ENCODE measurements at regions not wholly inside any gene's neighbourhood (a gene's known extent, or its start where the extent isn't known, plus 50 kb on each side); places are given as distances from the start of the nearest gene placed in this dataset.

DNA sequence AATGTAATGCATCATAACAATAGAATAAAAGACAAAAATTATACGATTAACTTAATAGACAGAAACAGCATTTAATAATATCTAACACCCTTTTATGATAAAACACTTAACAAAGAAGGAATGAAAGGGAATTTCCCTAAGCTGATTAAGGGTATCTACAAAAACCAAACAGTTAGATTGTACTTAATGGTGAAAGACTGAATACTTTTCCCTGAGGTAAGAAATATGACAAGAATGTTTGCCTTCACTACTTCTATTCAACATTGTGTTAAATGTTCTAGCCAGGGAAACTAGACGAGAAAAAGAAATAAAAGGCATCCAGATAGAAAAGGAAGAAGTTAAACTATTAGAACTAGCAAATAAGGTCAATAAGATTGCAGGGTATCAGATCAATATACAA is 276.9 kb downstream of the BAMBI start:
- H3K4me1 ChIP-seq = no peaks in the 10 kb centered on the region
- no peak for ATAC-seq
- DNase-seq = no peak
- intact Hi-C loops (cut with DNase I) = no loop called here
- no peak overlapping the region for H3K27ac ChIP-seq
- H3K4me3 ChIP-seq = no peak overlapping the region
- peaks cover 0 to 4% (median 0%) of the 10 kb centered on the region in 9 donors for H3K27me3 ChIP-seq
- no peaks in the 10 kb centered on the region for H3K36me3 ChIP-seq
- TF ChIP-seq, protein P1, sequence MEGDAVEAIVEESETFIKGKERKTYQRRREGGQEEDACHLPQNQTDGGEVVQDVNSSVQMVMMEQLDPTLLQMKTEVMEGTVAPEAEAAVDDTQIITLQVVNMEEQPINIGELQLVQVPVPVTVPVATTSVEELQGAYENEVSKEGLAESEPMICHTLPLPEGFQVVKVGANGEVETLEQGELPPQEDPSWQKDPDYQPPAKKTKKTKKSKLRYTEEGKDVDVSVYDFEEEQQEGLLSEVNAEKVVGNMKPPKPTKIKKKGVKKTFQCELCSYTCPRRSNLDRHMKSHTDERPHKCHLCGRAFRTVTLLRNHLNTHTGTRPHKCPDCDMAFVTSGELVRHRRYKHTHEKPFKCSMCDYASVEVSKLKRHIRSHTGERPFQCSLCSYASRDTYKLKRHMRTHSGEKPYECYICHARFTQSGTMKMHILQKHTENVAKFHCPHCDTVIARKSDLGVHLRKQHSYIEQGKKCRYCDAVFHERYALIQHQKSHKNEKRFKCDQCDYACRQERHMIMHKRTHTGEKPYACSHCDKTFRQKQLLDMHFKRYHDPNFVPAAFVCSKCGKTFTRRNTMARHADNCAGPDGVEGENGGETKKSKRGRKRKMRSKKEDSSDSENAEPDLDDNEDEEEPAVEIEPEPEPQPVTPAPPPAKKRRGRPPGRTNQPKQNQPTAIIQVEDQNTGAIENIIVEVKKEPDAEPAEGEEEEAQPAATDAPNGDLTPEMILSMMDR (IDR thresholded peaks at IDR 0.05) = no peak
- no peak for TF ChIP-seq POLR2A (IDR thresholded peaks at IDR 0.05)
- WGBS, 4 donors = 65 to 75% (median 73%) methylated on average over 2 of the region's 2 CpGs
- H3K9me3 ChIP-seq = peaks cover 0 to 15% (median 0%) of the 10 kb centered on the region in 12 donors

DNA sequence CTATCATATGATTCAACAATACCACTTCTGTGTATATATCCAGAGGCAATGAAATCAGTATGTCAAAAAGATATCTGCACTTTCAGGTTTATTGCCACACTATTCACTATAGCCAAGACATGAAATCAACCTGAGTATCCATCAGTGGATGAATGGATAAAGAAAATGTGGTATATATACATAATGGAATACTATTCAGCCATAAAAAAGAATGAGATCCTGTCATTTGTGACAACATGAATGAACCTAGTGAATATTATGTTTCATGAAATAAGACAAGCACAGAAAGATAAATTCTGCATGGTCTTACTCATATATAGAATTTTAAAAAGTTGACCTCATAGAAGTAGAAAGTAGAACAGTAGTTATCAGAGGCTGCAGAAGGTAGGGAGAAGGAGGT is 281.1 kb downstream of the BAMBI start:
- no peak for TF ChIP-seq POLR2A (IDR thresholded peaks at IDR 0.05)
- TF ChIP-seq, protein P1 (IDR thresholded peaks at IDR 0.05) = no peak
- no peak overlapping the region for H3K27ac ChIP-seq

DNA sequence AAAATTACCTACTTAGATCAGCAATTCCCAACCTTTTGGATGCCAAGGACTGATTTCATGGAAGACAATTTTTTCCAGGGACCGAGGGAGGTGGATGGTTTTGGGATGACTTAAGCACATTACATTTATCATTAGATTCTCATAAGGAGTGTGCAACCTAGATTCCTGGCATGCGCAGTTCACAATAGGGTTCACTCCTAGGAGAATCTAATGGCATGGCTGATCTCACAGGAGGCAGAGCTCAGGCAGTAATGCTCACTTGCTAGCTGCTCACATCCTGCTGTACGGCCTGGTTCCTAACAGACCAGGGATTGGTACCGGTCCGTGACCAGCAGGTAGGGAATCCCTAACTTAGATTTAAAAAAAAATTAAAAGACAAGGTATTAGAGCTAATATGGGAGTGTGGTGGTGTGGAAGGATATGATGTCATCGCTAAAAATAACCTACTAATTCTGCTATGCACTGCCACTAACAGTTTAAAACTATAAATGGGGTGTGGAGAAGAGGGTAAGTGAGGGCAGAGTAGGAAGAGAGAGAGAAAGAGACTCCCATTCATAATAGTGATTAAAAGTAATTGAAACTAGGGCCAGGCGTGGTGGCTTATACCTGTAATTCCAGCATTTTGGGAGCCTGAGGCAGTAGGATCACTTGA is 282.7 kb downstream of the BAMBI start:
- peak overlapping the region in 6 of 12 donors; percentile 6 to 62 (median 51) for H3K27ac ChIP-seq
- intact Hi-C loops (cut with DNase I) = no loop called here
- peaks cover 0 to 6% (median 0%) of the 10 kb centered on the region in 12 donors for H3K4me1 ChIP-seq
- H3K9me3 ChIP-seq = peaks cover 0 to 24% (median 2%) of the 10 kb centered on the region in 12 donors
- TF ChIP-seq, protein P1 (IDR thresholded peaks at IDR 0.05) = no peak
- no peak for TF ChIP-seq POLR2A (IDR thresholded peaks at IDR 0.05)
- H3K36me3 ChIP-seq = no peaks in the 10 kb centered on the region
- no peaks in the 10 kb centered on the region for H3K27me3 ChIP-seq
- DNase-seq = no peak
- H3K4me3 ChIP-seq = no peak overlapping the region
- 55 to 60% (median 58%) methylated on average over 7 of the region's 7 CpGs for WGBS, 4 donors
- ATAC-seq = peak; percentile 61 to 95 (median 88)

More for the DNA sequence above, 281.1 kb downstream of the BAMBI start:
- Histone ChIP-seq H3K9me3 (peaks cover 0 to 17% (median 0%) of the 10 kb centered on the region in 12 donors), H3K27me3 (no peaks in the 10 kb centered on the region), H3K36me3 (no peaks in the 10 kb centered on the region), H3K4me3 (no peak overlapping the region), H3K4me1 (peaks cover 0 to 6% (median 0%) of the 10 kb centered on the region in 12 donors)
- no peak for DNase-seq
- ATAC-seq = no peak
- intact Hi-C loops (cut with DNase I) = no loop called here

DNA sequence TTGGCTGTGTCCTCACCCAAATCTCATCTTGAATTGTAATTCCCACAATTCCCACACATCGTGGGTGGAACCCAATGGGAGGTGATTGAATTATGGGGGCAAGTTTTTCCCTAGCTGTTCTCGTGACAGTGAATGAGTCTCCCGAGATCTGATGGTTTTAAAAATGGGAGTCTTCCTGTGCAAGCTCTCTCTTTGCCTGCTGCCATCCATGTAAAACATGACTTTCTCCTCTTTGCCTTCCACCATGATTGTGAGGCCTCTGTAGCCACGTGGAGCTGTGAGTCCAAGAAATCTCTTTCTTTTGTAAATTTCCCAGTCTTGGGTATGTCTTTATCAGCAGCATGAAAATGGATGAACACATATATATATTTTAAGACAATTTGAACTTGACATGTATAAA is 285.4 kb downstream of the BAMBI start:
- WGBS, 4 donors = 81 to 86% (median 83%) methylated on average over 4 of the region's 4 CpGs
- H3K27ac ChIP-seq = no peak overlapping the region
- no peak overlapping the region for H3K4me3 ChIP-seq
- no peaks in the 10 kb centered on the region for H3K27me3 ChIP-seq
- no peaks in the 10 kb centered on the region for H3K36me3 ChIP-seq
- intact Hi-C loops (cut with DNase I) = no loop called here
- peaks cover 0 to 6% (median 0%) of the 10 kb centered on the region in 12 donors for H3K4me1 ChIP-seq
- no peak for DNase-seq
- ATAC-seq = no peak
- peaks cover 0 to 18% (median 2%) of the 10 kb centered on the region in 12 donors for H3K9me3 ChIP-seq
- TF ChIP-seq, protein P1 (IDR thresholded peaks at IDR 0.05) = no peak
- TF ChIP-seq POLR2A (IDR thresholded peaks at IDR 0.05) = no peak

Measured in heart left ventricle (tissue), 16 donors.